ENCODE measurements at regions not wholly inside any gene's neighbourhood (a gene's known extent, or its start where the extent isn't known, plus 50 kb on each side); places are given as distances from the start of the nearest gene placed in this dataset.

- DNase-seq = no peak
Measured at GRCh38 chr3:165446555-165446954, 250.4 kb upstream of the SLITRK3 start.

DNA sequence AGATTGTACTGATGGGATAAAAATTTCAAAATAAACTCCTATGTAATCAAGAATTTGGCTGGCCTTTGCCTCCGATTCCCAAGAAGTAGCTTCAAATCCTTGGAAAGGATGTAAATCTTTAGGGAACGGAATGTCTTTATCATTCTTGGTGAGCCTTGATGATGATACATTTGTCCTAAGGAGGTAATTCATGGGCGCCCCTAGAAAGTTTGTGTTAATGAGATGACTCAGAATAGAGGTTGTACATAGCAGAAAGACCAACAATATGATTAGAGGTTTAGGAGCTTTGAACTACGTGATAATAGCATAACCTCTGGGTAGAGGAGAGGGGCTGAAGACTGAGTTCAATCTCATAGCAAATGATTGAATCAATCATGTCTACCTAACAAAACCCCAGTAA, 248.6 kb upstream of the SLITRK3 start:
- no peak for DNase-seq

GRCh38 chr3:165443664-165444063, 247.5 kb upstream of the SLITRK3 start:
- no peak for DNase-seq

DNA sequence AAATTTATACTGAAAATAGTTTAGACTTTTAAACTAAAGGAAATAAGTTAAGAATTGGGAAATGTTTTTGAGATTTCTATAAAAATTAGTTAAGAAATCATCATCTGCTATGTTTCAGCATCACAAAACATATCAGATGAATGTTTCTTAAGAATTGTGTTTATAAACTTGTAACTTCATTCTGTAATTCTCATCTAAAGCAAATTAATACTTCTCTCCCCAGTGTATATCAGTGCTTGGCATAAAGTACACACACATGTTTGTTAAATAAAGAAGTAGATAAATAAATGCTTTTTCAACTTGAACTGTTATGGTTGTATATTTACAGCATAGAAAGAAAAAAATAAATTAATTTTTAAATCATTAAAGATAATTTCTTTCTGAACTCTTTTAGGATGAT, 245.9 kb upstream of the SLITRK3 start:
- no peak for DNase-seq

GRCh38 chr3:165440380-165440779, 244.2 kb upstream of the SLITRK3 start:
- DNase-seq = no peak

GRCh38 chr3:165439765-165440164, 243.6 kb upstream of the SLITRK3 start:
- DNase-seq = no peak

DNA sequence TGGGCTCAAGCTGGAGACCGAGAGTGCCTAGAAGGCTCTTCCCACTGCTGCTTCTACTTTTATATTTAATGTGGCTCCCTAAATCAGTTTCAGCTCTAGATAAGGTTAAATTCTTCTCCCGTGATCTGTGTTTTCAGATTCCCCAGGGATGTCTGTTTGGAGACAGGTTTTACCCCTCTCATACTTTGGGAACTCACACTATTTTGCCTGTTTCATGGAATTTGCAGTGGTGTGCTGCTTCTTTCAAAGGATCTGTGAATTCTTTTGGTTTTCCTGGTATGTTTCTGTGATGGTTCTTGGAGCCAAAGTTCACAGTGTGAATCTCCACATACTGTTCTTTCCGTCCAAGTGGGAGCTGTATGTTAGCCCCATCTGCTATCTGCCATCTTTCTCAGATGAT, 238.3 kb upstream of the SLITRK3 start:
- DNase-seq = no peak

- DNase-seq = no peak
Measured at GRCh38 chr3:165406425-165406824, 210.2 kb upstream of the SLITRK3 start.

DNA sequence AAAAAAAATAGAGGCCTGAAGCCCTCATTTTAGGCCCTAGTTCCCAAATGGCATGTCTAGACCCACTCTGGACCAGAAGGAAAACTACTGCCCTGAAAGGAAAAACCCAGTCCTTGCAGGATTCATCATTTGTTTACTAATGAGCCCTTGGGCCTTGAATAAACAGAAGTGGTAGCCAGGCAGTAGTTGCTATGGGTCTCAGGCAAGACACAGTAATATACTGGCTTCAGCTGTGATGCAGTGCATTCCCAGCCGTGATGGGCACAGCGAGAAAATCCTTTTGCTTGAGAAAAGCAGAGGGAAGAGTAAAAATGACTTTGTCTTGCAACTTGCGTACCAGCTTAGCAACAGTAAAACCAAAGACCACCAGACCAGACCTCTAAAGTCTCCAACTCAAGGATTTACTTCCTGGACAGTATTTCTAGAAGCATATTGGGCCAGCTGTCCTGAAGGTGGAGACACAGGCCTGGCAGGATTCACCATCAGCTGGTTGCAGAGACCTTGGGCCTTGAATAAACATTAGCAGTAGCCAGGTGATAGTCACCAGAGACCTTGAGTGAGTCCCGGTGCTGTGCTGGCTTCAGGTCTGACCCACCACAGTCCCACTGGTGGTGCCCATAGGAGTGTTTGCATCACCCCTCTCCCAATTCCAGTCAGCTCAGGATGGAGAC, 208.3 kb upstream of the SLITRK3 start:
- no peak for DNase-seq

GRCh38 chr3:165403666-165404065, 207.5 kb upstream of the SLITRK3 start:
- DNase-seq = no peak

- no peak for DNase-seq
Measured at GRCh38 chr3:165395188-165395587, 199.0 kb upstream of the SLITRK3 start.

DNA sequence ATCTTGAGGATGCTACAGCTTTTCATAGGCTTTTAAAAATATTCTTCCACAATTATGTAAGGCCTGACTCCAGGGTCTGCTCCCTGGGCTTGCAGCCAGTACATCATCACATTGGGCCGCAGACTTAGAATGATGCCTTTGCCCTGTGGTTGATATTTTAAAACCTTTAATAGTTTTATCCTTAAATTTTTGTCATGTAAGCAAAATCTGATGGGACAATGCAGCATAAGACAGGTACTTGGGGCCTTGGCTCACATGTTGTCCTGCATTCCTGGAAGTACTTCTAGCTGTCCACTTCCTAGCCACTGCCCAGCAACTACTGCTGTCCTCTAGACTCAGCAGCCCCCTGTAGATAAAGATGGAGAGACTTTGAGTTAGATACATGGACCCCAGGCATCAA, 197.3 kb upstream of the SLITRK3 start:
- DNase-seq = no peak

- DNase-seq = no peak
Measured at GRCh38 chr3:165390166-165390565, 194.0 kb upstream of the SLITRK3 start.

DNA sequence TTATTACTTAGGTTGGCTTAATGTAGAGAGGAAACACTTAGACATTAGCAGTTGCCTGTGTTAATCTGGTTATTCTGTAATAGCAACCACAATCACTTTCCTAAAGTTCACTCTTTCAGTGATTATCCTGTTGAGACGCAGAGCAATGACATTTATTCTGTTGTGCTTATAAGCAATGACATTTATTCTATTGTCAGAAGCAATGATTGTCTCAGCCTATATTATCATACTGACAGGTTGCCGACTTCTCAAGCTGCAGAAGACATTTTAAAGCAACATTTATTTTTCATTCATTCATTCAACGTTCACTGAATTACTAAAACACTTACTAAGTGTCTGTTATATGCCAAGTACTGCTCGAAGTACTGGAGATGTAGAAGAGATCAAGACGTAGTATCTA, 193.5 kb upstream of the SLITRK3 start:
- no peak for DNase-seq

- peak in 1 of 14 donors; percentile 0 for DNase-seq
Measured at GRCh38 chr3:165389064-165389463, 192.9 kb upstream of the SLITRK3 start.

DNA sequence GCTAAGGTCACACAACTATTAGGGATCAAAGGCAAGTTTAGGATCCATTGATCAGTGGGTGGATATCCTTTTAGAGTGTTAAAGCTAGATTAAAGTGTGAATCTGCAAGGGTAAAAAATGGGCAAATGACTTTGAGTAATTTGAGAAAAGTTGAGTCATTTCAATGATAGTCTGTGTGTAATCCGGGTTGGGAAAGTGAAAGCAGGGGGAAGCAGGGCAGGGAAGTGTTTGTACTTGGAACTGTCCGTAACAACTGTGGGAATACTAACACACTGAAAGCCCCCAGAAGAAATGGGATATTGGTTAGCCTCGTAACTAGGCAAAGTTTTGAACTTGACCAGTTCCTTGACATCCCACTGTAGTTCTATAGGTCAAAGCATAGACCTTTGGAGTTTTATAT, 187.2 kb upstream of the SLITRK3 start:
- DNase-seq = no peak

DNA sequence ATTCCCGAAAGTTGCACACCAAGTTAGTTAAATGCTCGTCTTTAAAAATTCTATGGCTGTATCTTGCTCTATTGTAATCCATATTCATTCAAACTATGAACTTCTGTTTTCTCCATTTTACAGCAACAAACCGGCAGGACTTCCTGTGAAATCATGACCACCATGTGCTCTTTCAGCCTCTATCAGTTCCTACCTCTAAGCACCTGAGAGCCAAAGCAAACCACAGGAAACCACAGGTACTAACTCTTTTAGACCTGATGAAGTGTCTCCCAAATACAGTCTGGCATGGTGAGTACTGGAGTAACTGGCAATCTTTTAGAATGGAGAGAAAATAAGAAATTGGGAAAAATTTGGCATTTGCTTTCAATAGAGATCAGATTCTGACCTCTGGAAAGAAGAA, 186.5 kb upstream of the SLITRK3 start:
- DNase-seq = no peak

DNA sequence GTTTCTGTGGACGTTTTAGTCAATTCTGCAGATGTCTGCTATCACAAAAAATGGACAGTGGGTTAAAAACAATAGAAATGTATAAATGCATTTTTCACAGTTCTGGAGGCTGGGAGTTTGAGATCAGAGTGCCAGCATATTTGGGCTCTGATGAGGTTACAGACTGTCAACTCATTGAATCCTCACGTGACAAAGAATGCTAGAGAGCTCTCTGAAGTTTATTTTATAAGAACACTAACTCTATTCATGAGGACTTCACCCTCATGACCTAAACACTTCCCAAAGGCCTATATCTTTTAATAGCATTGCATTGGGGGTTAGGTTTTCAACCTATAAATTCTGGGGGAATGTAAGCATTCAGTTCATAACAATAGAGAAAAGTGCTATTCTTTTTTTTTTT, 182.6 kb upstream of the SLITRK3 start:
- DNase-seq = no peak

- DNase-seq = no peak
Measured at GRCh38 chr3:165359005-165359404, 162.8 kb upstream of the SLITRK3 start.

DNA sequence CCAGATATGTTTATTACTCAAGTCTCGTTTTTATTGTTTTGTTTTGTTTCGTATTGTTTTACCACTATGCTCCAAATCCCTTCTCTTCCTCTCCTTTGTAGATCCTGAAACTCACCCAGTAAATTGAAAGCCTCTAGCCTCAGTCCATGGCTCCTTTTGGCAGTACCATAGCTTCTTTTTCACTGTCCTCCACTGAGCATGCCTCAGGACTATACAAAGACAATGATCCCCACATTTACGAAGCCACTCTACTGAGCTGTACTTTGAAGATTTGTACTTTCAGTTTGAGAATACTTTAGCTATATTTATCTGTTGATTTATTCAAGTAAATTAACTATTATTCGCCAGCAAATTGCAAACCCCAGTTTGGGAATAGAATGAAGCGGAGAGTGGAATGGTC, 159.1 kb upstream of the SLITRK3 start:
- no peak for DNase-seq

- no peak for DNase-seq
Measured at GRCh38 chr3:165347526-165347925, 151.3 kb upstream of the SLITRK3 start.

GRCh38 chr3:165346503-165346902, 150.3 kb upstream of the SLITRK3 start:
- DNase-seq = no peak

GRCh38 chr3:165343185-165343584, 147.0 kb upstream of the SLITRK3 start:
- DNase-seq = no peak

GRCh38 chr3:165339753-165340152, 143.6 kb upstream of the SLITRK3 start:
- no peak for DNase-seq

DNA sequence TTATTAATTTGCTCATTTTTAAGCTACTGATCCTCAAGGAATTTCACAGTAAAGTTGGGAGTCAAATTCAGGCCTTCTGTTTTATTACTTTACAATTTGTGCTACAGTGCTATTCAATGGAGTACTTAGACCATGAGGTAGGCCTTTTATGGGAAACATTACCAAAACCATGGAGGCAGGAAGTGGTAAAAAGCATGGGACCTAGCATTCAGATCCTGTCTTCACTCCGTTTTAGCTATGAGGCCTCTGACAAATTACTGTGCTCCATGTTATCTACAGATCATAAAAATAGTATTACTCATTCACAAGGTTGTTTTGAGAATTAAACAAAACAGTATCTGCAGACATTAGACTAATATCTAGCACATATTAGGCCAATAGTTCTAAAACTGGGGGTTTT, 140.6 kb upstream of the SLITRK3 start:
- no peak for DNase-seq

All from C1 segment of cervical spinal cord (tissue), 14 donors.